Middle frontal gyrus (tissue), 1 donor: ENCODE measurements at regions not wholly inside any gene's neighbourhood (a gene's known extent, or its start where the extent isn't known, plus 50 kb on each side); places are given as distances from the start of the nearest gene placed in this dataset.

Experiments
- DNase-seq: peaks from one replicate; pipeline ENCODE4 v3.0.0-alpha.2; 2015; ENCODE audit warnings: low spot score; ENCODE audit errors: extremely low spot score

GRCh38 chr9:108722396-108722795, 133.4 kb downstream of the ACTL7B start:
- DNase-seq: no peak

- no peak for DNase-seq
Observed at GRCh38 chr9:108720191-108720642, 135.6 kb downstream of the ACTL7B start.

- no peak for DNase-seq
Observed at GRCh38 chr9:108710424-108710823, 145.4 kb downstream of the ACTL7B start.

GRCh38 chr9:108709997-108710396, 145.8 kb downstream of the ACTL7B start:
- DNase-seq: no peak

- no peak for DNase-seq
Observed at GRCh38 chr9:108709126-108709525, 146.7 kb downstream of the ACTL7B start.

- DNase-seq: no peak
Observed at GRCh38 chr9:108708448-108708847, 147.3 kb downstream of the ACTL7B start.

- DNase-seq: no peak
Observed at GRCh38 chr9:108707120-108707519, 148.7 kb downstream of the ACTL7B start.

GRCh38 chr9:108704156-108704852, 151.5 kb downstream of the ACTL7B start:
- no peak for DNase-seq

GRCh38 chr9:108703429-108703828, 152.4 kb downstream of the ACTL7B start:
- no peak for DNase-seq

- no peak for DNase-seq
Observed at GRCh38 chr9:108702681-108703080, 153.1 kb downstream of the ACTL7B start.

- no peak for DNase-seq
Observed at GRCh38 chr9:108698801-108699200, 157.0 kb downstream of the ACTL7B start.

GRCh38 chr9:108698231-108698630, 157.6 kb downstream of the ACTL7B start:
- DNase-seq: no peak

GRCh38 chr9:108696156-108696555, 159.6 kb downstream of the ACTL7B start:
- DNase-seq: no peak

GRCh38 chr9:108694170-108694569, 161.6 kb downstream of the ACTL7B start:
- no peak for DNase-seq

GRCh38 chr9:108691614-108692013, 164.2 kb downstream of the ACTL7B start:
- DNase-seq: no peak

GRCh38 chr9:108688676-108689075, 167.1 kb downstream of the ACTL7B start:
- DNase-seq: no peak

- DNase-seq: no peak
Observed at GRCh38 chr9:108688051-108688450, 167.7 kb downstream of the ACTL7B start.

GRCh38 chr9:108687006-108687987, 168.5 kb downstream of the ACTL7B start:
- no peak for DNase-seq

- DNase-seq: no peak
Observed at GRCh38 chr9:108684288-108685025, 171.3 kb downstream of the ACTL7B start.

GRCh38 chr9:108683245-108683644, 172.5 kb downstream of the ACTL7B start:
- no peak for DNase-seq

- no peak for DNase-seq
Observed at GRCh38 chr9:108681851-108682590, 173.8 kb downstream of the ACTL7B start.
